Testis (tissue), 2 donors: ENCODE measurements at regions not wholly inside any gene's neighbourhood (a gene's known extent, or its start where the extent isn't known, plus 50 kb on each side); places are given as distances from the start of the nearest gene placed in this dataset.

ENCODE experiments used
- DNase-seq: peaks from one replicate; pipeline ENCODE4 v3.0.0-alpha.2; 2019
- H3K27ac ChIP-seq, 2 donors: fragments of 200-600 bp; sonication (generic); one replicate each; pipeline ENCODE4 v1.5.1; 2019
- H3K27me3 ChIP-seq: fragments of 200-600 bp; sonication (generic); one replicate; pipeline ENCODE4 v1.5.1; 2019
- H3K36me3 ChIP-seq: fragments of 200-600 bp; sonication (generic); one replicate; pipeline ENCODE4 v1.5.1; 2017; ENCODE audit warnings: low read depth; ENCODE audit errors: missing control alignments
- H3K4me1 ChIP-seq: fragments of 200-600 bp; sonication (generic); one replicate; pipeline ENCODE4 v1.5.1; 2019
- H3K4me3 ChIP-seq, 2 donors: fragments of 200-600 bp; sonication (generic); one replicate each; pipeline ENCODE4 v1.5.1; 2017 to 2019
- H3K9me3 ChIP-seq: fragments of 200-600 bp; sonication (generic); one replicate; pipeline ENCODE4 v1.5.1; 2017
- POLR2A ChIP-seq: fragments of 450-650 bp; IDR thresholded peaks from one replicate; pipeline ENCODE4 v1.6.1; 2017; ENCODE audit warnings: antibody characterized with exemption, mild to moderate bottlenecking, moderate library complexity
- WGBS, 2 donors: methylation state at CpG; one replicate each; pipeline ENCODE4 v1.1.5; 2018; 5-methylcytosine and 5-hydroxymethylcytosine counted together
- intact Hi-C: fragments of 100-400 bp; cut with DNase I; formaldehyde crosslinking; loops from one replicate; pipeline ENCODE4 v1.15.1; 2023; ENCODE audit warnings: low total_unique reads
- TF ChIP-seq, protein P1 (sequence below), 3 experiments: fragments of 450-650 bp in 2 of 3; fragments of 200-600 bp in 1 of 3; sonication (generic) in 1 of 3; IDR thresholded peaks; one replicate each; pipeline ENCODE4 v1.5.1; 2016 to 2019; ENCODE audit warnings: antibody characterized with exemption in 3 of 3, mild to moderate bottlenecking in 2 of 3, moderate library complexity in 1 of 3

DNA sequence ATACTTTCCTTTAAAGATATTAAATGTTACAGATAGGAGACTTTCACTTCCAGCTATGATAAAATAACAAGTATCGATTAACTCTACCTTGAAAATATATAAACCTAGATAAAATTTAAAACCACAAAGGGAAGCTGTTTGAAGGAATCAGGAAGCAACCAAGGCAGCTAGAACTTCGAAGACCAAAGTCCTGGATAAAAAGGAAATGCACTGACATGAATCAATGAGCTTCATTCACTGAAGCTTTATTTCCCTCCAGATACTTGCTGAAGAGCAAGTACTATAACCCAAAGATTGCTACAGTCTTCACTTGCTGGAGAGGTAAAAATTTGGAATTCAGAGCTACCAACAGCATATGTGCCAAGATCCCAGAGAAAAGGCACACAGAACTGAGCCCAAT is 144.1 kb downstream of the PIK3R1 start:
- no peaks in the 10 kb centered on the region for H3K27me3 ChIP-seq
- TF ChIP-seq, protein P1, sequence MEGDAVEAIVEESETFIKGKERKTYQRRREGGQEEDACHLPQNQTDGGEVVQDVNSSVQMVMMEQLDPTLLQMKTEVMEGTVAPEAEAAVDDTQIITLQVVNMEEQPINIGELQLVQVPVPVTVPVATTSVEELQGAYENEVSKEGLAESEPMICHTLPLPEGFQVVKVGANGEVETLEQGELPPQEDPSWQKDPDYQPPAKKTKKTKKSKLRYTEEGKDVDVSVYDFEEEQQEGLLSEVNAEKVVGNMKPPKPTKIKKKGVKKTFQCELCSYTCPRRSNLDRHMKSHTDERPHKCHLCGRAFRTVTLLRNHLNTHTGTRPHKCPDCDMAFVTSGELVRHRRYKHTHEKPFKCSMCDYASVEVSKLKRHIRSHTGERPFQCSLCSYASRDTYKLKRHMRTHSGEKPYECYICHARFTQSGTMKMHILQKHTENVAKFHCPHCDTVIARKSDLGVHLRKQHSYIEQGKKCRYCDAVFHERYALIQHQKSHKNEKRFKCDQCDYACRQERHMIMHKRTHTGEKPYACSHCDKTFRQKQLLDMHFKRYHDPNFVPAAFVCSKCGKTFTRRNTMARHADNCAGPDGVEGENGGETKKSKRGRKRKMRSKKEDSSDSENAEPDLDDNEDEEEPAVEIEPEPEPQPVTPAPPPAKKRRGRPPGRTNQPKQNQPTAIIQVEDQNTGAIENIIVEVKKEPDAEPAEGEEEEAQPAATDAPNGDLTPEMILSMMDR (IDR thresholded peaks at IDR 0.05), result no peak
- no peaks in the 10 kb centered on the region for H3K9me3 ChIP-seq
- no peak for DNase-seq
- H3K36me3 ChIP-seq, result no peaks in the 10 kb centered on the region
- WGBS, 2 donors, result 77 to 81% methylated on average over 2 of the region's 2 CpGs
- H3K4me3 ChIP-seq, result no peak overlapping the region
- H3K27ac ChIP-seq, result no peak overlapping the region
- no peaks in the 10 kb centered on the region for H3K4me1 ChIP-seq
- intact Hi-C loops, result no loop called here

DNA sequence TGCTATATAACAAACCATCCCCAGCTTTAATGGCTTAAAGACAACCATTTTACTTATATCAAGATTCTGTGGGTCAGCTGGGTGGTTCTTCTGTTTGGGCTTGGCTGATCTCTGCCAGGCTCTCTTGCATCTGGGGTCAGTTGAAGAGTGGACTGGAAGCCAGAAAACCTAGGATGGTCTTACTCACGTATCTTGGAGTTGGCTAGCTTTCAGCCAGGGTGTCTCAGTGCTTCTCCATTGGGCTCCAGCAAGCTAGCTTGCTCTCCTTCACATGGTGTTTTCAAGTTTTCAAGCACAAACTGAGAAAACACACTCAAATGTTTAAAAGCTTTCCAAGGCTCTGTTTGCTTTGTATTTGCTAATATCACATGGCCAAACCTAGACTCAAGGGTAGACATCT is 146.8 kb downstream of the PIK3R1 start:
- Histone ChIP-seq H3K4me1 (no peaks in the 10 kb centered on the region), H3K4me3 (no peak overlapping the region), H3K36me3 (no peaks in the 10 kb centered on the region), H3K9me3 (no peaks in the 10 kb centered on the region), H3K27me3 (no peaks in the 10 kb centered on the region), H3K27ac (no peak overlapping the region)
- intact Hi-C loops, result no loop called here
- DNase-seq, result no peak
- no peak for TF ChIP-seq POLR2A
- TF ChIP-seq, protein P1 (IDR thresholded peaks at IDR 0.05), result no peak
- WGBS, 2 donors, result 89 to 90% methylated on average over 1 of the region's 1 CpG

DNA sequence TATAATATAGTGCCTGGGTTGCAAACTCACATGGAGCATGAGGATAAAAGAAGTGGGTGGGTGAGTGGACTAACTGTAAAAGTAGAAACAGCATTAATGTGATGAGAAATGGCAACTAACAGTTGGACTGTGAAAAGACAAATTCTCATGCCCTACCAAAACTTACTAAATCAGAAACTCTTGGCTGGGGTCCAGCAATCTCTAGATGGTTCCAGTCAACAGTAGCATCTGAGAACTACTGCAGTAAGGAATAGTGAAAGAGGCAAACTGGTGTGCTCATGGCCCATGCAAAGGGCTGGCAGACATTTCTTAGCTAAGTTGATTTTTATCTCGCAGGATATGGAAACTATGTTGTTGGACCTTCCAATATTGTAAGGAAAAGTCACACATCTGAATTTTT is 150.3 kb downstream of the PIK3R1 start:
- DNase-seq, result no peak
- intact Hi-C loops, result no loop called here
- no peaks in the 10 kb centered on the region for H3K4me1 ChIP-seq
- H3K9me3 ChIP-seq, result no peaks in the 10 kb centered on the region
- no peak overlapping the region for H3K4me3 ChIP-seq
- no peak for TF ChIP-seq POLR2A
- TF ChIP-seq, protein P1 (IDR thresholded peaks at IDR 0.05), result no peak
- WGBS, 2 donors, result 95 to 97% methylated on average over 1 of the region's 1 CpG
- H3K27me3 ChIP-seq, result no peaks in the 10 kb centered on the region
- no peak overlapping the region for H3K27ac ChIP-seq
- no peaks in the 10 kb centered on the region for H3K36me3 ChIP-seq

DNA sequence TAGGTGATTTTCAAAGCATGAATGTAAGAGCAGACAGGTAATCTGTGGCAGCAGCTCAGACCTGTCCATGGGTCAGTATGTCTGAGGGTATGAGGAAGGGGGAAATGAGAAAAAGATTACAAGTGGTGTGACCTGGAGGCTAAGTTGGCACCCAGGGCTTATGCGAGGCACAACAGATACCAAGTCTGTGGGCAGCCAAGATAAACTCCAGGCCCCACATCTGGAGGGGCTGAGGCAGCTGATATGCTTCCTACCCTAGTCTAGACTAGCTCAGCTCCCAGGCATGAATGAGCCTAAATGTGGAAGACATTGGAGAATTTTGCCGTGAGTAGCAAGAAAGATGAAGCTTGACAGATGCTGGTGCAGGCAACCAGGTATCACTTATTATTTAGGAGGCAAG is 151.7 kb downstream of the PIK3R1 start:
- H3K9me3 ChIP-seq, result no peaks in the 10 kb centered on the region
- H3K36me3 ChIP-seq, result no peaks in the 10 kb centered on the region
- no peak overlapping the region for H3K27ac ChIP-seq
- no peak for DNase-seq
- no peaks in the 10 kb centered on the region for H3K27me3 ChIP-seq
- H3K4me3 ChIP-seq, result no peak overlapping the region
- 78 to 86% methylated on average over 2 of the region's 2 CpGs for WGBS, 2 donors
- TF ChIP-seq POLR2A, result no peak
- TF ChIP-seq, protein P1 (IDR thresholded peaks at IDR 0.05), result no peak
- intact Hi-C loops, result no loop called here
- H3K4me1 ChIP-seq, result no peaks in the 10 kb centered on the region

DNA sequence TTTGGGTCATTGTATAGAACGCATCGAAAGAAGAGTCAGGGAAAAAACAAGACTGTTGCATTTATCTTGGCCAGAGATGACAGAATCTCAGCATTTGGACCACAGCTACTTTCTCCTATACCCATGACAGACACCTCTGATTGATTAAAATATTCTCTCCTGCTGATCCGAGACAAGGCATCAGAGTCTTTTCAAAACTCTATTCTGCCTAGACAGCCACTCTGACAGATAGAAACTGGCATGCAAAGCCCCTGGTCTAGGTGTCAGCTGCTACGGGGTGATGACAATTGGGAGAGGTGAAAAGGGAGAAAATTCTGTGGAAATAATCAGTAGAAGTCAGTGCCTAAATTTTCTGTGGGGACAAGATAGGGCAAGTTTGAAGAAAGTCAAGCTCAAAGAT is 152.2 kb downstream of the PIK3R1 start:
- WGBS, 2 donors, result 93 to 94% methylated on average over 4 of the region's 4 CpGs
- no peak overlapping the region for H3K27ac ChIP-seq
- H3K36me3 ChIP-seq, result no peaks in the 10 kb centered on the region
- H3K4me1 ChIP-seq, result no peaks in the 10 kb centered on the region
- no peaks in the 10 kb centered on the region for H3K9me3 ChIP-seq
- H3K4me3 ChIP-seq, result no peak overlapping the region
- no peaks in the 10 kb centered on the region for H3K27me3 ChIP-seq
- intact Hi-C loops, result no loop called here
- no peak for DNase-seq
- TF ChIP-seq POLR2A, result no peak
- TF ChIP-seq, protein P1 (IDR thresholded peaks at IDR 0.05), result no peak
